Ovary (tissue), 3 donors: ENCODE measurements at regions not wholly inside any gene's neighbourhood (a gene's known extent, or its start where the extent isn't known, plus 50 kb on each side); places are given as distances from the start of the nearest gene placed in this dataset.

Source experiments
- EP300 ChIP-seq: sonication (generic); formaldehyde crosslinking; IDR thresholded peaks from one replicate; pipeline ENCODE4 v1.6.1; 2017; ENCODE audit warnings: antibody characterized with exemption
- POLR2A ChIP-seq: fragments of 450-650 bp; IDR thresholded peaks from one replicate; pipeline ENCODE4 v1.6.1; 2017; ENCODE audit warnings: antibody characterized with exemption, mild to moderate bottlenecking, moderate library complexity
- TF ChIP-seq, protein P1 (sequence below), 3 donors: fragments of 450-650 bp in 2 of 3; fragments of 200-600 bp in 1 of 3; IDR thresholded peaks; one replicate each; pipeline versions ENCODE4 v1.5.1 to v1.8.0; 2016 to 2022; ENCODE audit warnings: antibody characterized with exemption in 3 of 3, mild to moderate bottlenecking in 1 of 3
- donor health status: DM: no; HTN: no; CAD: no.

DNA sequence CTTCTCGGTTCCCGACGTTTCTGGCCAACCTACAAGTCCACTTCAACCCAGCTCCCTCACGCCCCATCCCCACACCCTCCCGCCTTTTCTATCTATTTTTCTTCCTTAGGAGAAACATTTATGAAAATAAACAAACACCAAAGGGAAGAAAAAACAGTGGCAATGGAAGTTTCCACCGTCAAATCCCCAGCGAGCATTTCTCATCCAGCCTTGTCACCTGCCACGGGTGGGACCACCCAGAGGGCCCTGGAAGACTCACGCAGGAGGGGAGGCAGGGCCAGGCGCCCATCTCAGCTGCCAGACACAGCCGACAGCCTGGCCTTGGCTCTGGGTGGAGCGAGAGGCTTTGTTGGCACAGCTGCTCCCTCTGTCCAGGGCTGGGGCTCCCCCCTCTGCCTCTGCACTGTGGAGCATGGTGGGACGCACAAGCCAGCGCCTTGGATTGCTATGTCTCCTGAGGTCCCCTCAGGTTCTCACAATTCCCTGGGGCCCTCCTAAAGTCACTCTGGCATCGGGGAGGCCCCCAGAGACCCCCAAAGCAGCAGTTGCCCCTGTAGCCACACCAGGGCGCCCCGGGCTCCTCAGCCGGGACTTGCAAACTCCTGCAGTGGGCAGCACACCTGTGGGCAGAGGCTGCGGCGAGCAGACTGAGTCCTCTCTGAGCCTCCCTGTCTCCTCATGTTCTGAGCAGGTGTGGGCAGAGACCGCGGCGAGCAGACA is 395.7 kb upstream of the SALL3 start:
- TF ChIP-seq, protein P1, sequence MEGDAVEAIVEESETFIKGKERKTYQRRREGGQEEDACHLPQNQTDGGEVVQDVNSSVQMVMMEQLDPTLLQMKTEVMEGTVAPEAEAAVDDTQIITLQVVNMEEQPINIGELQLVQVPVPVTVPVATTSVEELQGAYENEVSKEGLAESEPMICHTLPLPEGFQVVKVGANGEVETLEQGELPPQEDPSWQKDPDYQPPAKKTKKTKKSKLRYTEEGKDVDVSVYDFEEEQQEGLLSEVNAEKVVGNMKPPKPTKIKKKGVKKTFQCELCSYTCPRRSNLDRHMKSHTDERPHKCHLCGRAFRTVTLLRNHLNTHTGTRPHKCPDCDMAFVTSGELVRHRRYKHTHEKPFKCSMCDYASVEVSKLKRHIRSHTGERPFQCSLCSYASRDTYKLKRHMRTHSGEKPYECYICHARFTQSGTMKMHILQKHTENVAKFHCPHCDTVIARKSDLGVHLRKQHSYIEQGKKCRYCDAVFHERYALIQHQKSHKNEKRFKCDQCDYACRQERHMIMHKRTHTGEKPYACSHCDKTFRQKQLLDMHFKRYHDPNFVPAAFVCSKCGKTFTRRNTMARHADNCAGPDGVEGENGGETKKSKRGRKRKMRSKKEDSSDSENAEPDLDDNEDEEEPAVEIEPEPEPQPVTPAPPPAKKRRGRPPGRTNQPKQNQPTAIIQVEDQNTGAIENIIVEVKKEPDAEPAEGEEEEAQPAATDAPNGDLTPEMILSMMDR (IDR thresholded peaks at IDR 0.05), result no peak
- no peak for TF ChIP-seq POLR2A
- no peak for TF ChIP-seq EP300
